ENCODE measurements at regions not wholly inside any gene's neighbourhood (a gene's known extent, or its start where the extent isn't known, plus 50 kb on each side); places are given as distances from the start of the nearest gene placed in this dataset.

DNA sequence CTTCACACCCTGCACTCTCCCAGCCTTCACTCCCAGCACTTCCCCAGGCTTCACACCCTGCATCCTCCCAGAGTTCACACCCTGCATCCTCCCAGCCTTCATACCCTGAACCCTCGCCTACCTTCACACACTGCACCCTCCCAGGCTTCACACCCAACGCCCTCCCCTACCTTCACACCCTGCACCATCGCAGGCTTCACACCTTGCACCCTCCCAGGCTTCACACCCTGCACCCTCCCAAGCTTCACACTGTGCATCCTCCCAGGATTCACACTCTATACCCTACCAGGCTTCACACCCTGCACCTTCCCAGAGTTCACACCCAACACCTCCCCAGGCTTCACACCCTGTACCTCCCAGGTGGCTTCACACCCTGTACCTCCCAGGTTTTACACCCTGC is 448.7 kb upstream of the MYT1L start:
- TF ChIP-seq CTCF (IDR thresholded peaks at IDR 0.05; ENCODE audit: low read length) (no peak), EZH2 (IDR thresholded peaks at IDR 0.05; ENCODE audit: borderline replicate concordance, low read length) (no peak)
